HEK293 (cell line): ENCODE measurements at regions not wholly inside any gene's neighbourhood (a gene's known extent, or its start where the extent isn't known, plus 50 kb on each side); places are given as distances from the start of the nearest gene placed in this dataset.

Experiments used
- CTCF ChIA-PET: fragments of 350-600 bp; formaldehyde crosslinking; extraction: SDS; loops from one replicate; lab custom pipeline; 2021; ENCODE audit warnings: antibody characterized with exemption; lab: Yijun Ruan, JAX
- POLR2A ChIA-PET: fragments of 300-600 bp; formaldehyde crosslinking; extraction: SDS; loops from one replicate; lab custom pipeline; 2020; ENCODE audit warnings: antibody characterized with exemption, inconsistent platforms; lab: Yijun Ruan, JAX
- H3K27ac ChIP-seq: fragments of 200-500 bp; sonication (Bioruptor generic); 2 replicates; pipeline ENCODE4 v1.5.1; 2014; ENCODE audit warnings: low read depth, low read length, control low read depth, inconsistent platforms; ENCODE audit errors: extremely low read depth
- H3K36me3 ChIP-seq, 2 experiments: fragments of 200-500 bp in 1 of 2; sonication (Bioruptor generic) in 1 of 2; 1 replicate in 1 of 2; 2 replicates in 1 of 2; pipeline ENCODE4 v1.5.1; 2014 to 2017; ENCODE audit warnings: inconsistent platforms in 2 of 2, low read length in 2 of 2; ENCODE audit not compliant: control insufficient read depth in 2 of 2, insufficient read depth in 1 of 2
- H3K4me1 ChIP-seq: fragments of 200-500 bp; sonication (Bioruptor generic); 2 replicates; pipeline ENCODE4 v1.5.1; 2014; ENCODE audit warnings: mild to moderate bottlenecking, low read length, inconsistent platforms; ENCODE audit not compliant: control insufficient read depth, insufficient read depth
- H3K4me3 ChIP-seq: 2 replicates; pipeline ENCODE4 v1.5.1; 2011; ENCODE audit warnings: low read depth, mild to moderate bottlenecking, control low read depth, low read length, moderate library complexity
- H3K9me3 ChIP-seq: fragments of 200-500 bp; sonication (Bioruptor generic); 2 replicates; pipeline ENCODE4 v1.5.1; 2014; ENCODE audit warnings: low read depth, low read length, inconsistent platforms; ENCODE audit not compliant: control insufficient read depth, insufficient read depth
- GLIS1 ChIP-seq: fragments of 450-650 bp; formaldehyde crosslinking; IDR thresholded peaks from 2 replicates; pipeline ENCODE4 v1.5.1; 2016; ENCODE audit warnings: missing biosample characterization, missing genetic modification characterization
- OSR2 ChIP-seq: fragments of 450-650 bp; formaldehyde crosslinking; IDR thresholded peaks from 2 replicates; pipeline ENCODE4 v1.5.1; 2016; ENCODE audit warnings: missing biosample characterization, missing genetic modification characterization
- ZBTB48 ChIP-seq: fragments of 450-650 bp; formaldehyde crosslinking; IDR thresholded peaks from 2 replicates; pipeline ENCODE4 v1.5.1; 2016; ENCODE audit warnings: missing biosample characterization, missing genetic modification characterization
- ZNF211 ChIP-seq: fragments of 450-650 bp; formaldehyde crosslinking; IDR thresholded peaks from 2 replicates; pipeline ENCODE4 v1.5.1; 2016; ENCODE audit warnings: low read depth, missing biosample characterization, missing genetic modification characterization
- ZNF404 ChIP-seq: fragments of 450-650 bp; formaldehyde crosslinking; IDR thresholded peaks from 2 replicates; pipeline ENCODE4 v1.5.1; 2017; ENCODE audit warnings: missing biosample characterization, missing genetic modification characterization
- ZNF416 ChIP-seq: fragments of 450-650 bp; formaldehyde crosslinking; IDR thresholded peaks from 2 replicates; pipeline ENCODE4 v1.5.1; 2016; ENCODE audit warnings: missing biosample characterization, missing genetic modification characterization
- ZSCAN18 ChIP-seq: fragments of 450-650 bp; formaldehyde crosslinking; IDR thresholded peaks from 2 replicates; pipeline ENCODE4 v1.5.1; 2016; ENCODE audit warnings: missing biosample characterization, missing genetic modification characterization
- TF ChIP-seq, protein P1 (sequence below): fragments of 450-650 bp; formaldehyde crosslinking; conservative IDR thresholded peaks from 2 replicates; pipeline ENCODE4 v1.5.1; 2016; ENCODE audit warnings: low read depth, missing biosample characterization, missing genetic modification characterization
- TF ChIP-seq, protein P2 (sequence below): fragments of 450-650 bp; formaldehyde crosslinking; IDR thresholded peaks from 2 replicates; pipeline ENCODE4 v1.5.1; 2016; ENCODE audit warnings: missing biosample characterization, missing genetic modification characterization
- TF ChIP-seq, protein P3 (sequence below): fragments of 450-650 bp; formaldehyde crosslinking; optimal IDR thresholded peaks from 2 replicates; pipeline ENCODE3; 2016; ENCODE audit warnings: missing biosample characterization, mild to moderate bottlenecking, missing genetic modification characterization
- TF ChIP-seq, protein P4 (sequence below): fragments of 450-650 bp; formaldehyde crosslinking; IDR thresholded peaks from 2 replicates; pipeline ENCODE4 v1.5.1; 2016; ENCODE audit warnings: missing biosample characterization, missing genetic modification characterization

- POLR2A ChIA-PET, result no interaction called here
- CTCF ChIA-PET, result interaction anchor here (0.6 kb wide), 1 partner anchor 22 kb away, joined by 3 read pairs; no protein-coding TSS in a partner anchor
These were observed 1409.1 kb downstream of the CDH11 start for GRCh38 chr16:63712725-63713124.

DNA sequence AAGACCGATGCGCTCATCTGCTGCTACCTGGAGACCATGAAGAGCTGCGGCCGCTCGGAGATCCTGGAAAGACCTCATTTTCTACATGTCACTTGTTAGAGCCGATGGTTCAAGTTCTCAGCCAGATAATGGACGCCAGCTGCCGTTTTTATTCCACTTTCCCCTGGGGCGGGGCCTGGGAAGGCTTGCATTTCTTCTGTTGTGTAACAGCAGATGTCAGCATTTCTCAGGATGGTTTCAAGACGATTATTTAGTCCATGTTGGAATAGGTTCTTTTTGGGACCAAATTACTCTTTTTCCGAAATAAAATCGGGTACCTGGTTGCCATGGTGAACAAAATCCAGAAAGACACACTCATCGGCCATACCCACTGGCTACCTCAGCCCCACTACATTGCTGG is 1418.3 kb downstream of the CDH11 start:
- Histone ChIP-seq H3K4me1 (no peaks in the 10 kb centered on the region), H3K27ac (no peak overlapping the region), H3K9me3 (no peaks in the 10 kb centered on the region), H3K4me3 (no peak overlapping the region), H3K36me3 (no peaks in the 10 kb centered on the region)
- ChIA-PET CTCF (interaction anchor here (0.7 kb wide), 1 partner anchor 179 kb away, joined by 3 read pairs; no protein-coding TSS in a partner anchor), POLR2A (no interaction called here)
- TF ChIP-seq, protein P1, sequence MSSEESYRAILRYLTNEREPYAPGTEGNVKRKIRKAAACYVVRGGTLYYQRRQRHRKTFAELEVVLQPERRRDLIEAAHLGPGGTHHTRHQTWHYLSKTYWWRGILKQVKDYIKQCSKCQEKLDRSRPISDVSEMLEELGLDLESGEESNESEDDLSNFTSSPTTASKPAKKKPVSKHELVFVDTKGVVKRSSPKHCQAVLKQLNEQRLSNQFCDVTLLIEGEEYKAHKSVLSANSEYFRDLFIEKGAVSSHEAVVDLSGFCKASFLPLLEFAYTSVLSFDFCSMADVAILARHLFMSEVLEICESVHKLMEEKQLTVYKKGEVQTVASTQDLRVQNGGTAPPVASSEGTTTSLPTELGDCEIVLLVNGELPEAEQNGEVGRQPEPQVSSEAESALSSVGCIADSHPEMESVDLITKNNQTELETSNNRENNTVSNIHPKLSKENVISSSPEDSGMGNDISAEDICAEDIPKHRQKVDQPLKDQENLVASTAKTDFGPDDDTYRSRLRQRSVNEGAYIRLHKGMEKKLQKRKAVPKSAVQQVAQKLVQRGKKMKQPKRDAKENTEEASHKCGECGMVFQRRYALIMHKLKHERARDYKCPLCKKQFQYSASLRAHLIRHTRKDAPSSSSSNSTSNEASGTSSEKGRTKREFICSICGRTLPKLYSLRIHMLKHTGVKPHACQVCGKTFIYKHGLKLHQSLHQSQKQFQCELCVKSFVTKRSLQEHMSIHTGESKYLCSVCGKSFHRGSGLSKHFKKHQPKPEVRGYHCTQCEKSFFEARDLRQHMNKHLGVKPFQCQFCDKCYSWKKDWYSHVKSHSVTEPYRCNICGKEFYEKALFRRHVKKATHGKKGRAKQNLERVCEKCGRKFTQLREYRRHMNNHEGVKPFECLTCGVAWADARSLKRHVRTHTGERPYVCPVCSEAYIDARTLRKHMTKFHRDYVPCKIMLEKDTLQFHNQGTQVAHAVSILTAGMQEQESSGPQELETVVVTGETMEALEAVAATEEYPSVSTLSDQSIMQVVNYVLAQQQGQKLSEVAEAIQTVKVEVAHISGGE (tag by site-specific recombination), result no peak
- TF ChIP-seq, protein P2, sequence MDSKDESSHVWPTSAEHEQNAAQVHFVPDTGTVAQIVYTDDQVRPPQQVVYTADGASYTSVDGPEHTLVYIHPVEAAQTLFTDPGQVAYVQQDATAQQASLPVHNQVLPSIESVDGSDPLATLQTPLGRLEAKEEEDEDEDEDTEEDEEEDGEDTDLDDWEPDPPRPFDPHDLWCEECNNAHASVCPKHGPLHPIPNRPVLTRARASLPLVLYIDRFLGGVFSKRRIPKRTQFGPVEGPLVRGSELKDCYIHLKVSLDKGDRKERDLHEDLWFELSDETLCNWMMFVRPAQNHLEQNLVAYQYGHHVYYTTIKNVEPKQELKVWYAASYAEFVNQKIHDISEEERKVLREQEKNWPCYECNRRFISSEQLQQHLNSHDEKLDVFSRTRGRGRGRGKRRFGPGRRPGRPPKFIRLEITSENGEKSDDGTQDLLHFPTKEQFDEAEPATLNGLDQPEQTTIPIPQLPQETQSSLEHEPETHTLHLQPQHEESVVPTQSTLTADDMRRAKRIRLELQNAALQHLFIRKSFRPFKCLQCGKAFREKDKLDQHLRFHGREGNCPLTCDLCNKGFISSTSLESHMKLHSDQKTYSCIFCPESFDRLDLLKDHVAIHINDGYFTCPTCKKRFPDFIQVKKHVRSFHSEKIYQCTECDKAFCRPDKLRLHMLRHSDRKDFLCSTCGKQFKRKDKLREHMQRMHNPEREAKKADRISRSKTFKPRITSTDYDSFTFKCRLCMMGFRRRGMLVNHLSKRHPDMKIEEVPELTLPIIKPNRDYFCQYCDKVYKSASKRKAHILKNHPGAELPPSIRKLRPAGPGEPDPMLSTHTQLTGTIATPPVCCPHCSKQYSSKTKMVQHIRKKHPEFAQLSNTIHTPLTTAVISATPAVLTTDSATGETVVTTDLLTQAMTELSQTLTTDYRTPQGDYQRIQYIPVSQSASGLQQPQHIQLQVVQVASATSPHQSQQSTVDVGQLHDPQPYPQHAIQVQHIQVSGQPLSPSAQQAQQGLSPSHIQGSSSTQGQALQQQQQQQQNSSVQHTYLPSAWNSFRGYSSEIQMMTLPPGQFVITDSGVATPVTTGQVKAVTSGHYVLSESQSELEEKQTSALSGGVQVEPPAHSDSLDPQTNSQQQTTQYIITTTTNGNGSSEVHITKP (tag by site-specific recombination), result no peak
- TF ChIP-seq ZNF416, result no peak
- TF ChIP-seq ZBTB48 (tag by site-specific recombination), result no peak
- TF ChIP-seq, protein P3, sequence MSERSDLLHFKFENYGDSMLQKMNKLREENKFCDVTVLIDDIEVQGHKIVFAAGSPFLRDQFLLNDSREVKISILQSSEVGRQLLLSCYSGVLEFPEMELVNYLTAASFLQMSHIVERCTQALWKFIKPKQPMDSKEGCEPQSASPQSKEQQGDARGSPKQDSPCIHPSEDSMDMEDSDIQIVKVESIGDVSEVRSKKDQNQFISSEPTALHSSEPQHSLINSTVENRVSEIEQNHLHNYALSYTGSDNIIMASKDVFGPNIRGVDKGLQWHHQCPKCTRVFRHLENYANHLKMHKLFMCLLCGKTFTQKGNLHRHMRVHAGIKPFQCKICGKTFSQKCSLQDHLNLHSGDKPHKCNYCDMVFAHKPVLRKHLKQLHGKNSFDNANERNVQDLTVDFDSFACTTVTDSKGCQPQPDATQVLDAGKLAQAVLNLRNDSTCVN (tag by site-specific recombination), result no peak
- no peak for TF ChIP-seq ZNF404 (tag by site-specific recombination)
- no peak for TF ChIP-seq GLIS1 (tag by site-specific recombination)
- no peak for TF ChIP-seq ZSCAN18

More at GRCh38 chr16:63712725-63713124, 1409.1 kb downstream of the CDH11 start:
- Histone ChIP-seq H3K4me3 (no peak overlapping the region), H3K9me3 (no peaks in the 10 kb centered on the region), H3K4me1 (no peaks in the 10 kb centered on the region), H3K27ac (no peak overlapping the region), H3K36me3 (no peaks in the 10 kb centered on the region)
- TF ChIP-seq, protein P4, sequence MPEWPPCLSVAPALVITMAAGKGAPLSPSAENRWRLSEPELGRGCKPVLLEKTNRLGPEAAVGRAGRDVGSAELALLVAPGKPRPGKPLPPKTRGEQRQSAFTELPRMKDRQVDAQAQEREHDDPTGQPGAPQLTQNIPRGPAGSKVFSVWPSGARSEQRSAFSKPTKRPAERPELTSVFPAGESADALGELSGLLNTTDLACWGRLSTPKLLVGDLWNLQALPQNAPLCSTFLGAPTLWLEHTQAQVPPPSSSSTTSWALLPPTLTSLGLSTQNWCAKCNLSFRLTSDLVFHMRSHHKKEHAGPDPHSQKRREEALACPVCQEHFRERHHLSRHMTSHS (tag by site-specific recombination), result no peak
- TF ChIP-seq ZNF211 (tag by site-specific recombination) (no peak), OSR2 (tag by site-specific recombination) (no peak)
